ENCODE measurements at regions not wholly inside any gene's neighbourhood (a gene's known extent, or its start where the extent isn't known, plus 50 kb on each side); places are given as distances from the start of the nearest gene placed in this dataset.

GRCh38 chr11:23730307-23730998 lies 766.4 kb upstream of the LUZP2 start:
- Mint-ChIP-seq H3K4me3 (ENCODE audit: low read depth) (no peak overlapping the region), H3K27ac (no peak overlapping the region), H3K9me3 (ENCODE audit: low read depth) (peaks cover 6% of the 10 kb centered on the region), H3K4me1 (ENCODE audit: low read depth) (peaks cover 3% of the 10 kb centered on the region), H3K27me3 (no peaks in the 10 kb centered on the region), H3K36me3 (ENCODE audit: insufficient read depth) (no peaks in the 10 kb centered on the region)
- TF ChIP-seq, protein P1, sequence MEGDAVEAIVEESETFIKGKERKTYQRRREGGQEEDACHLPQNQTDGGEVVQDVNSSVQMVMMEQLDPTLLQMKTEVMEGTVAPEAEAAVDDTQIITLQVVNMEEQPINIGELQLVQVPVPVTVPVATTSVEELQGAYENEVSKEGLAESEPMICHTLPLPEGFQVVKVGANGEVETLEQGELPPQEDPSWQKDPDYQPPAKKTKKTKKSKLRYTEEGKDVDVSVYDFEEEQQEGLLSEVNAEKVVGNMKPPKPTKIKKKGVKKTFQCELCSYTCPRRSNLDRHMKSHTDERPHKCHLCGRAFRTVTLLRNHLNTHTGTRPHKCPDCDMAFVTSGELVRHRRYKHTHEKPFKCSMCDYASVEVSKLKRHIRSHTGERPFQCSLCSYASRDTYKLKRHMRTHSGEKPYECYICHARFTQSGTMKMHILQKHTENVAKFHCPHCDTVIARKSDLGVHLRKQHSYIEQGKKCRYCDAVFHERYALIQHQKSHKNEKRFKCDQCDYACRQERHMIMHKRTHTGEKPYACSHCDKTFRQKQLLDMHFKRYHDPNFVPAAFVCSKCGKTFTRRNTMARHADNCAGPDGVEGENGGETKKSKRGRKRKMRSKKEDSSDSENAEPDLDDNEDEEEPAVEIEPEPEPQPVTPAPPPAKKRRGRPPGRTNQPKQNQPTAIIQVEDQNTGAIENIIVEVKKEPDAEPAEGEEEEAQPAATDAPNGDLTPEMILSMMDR (IDR thresholded peaks at IDR 0.05; ENCODE audit: unreplicated experiment) = no peak
- DNase-seq (ENCODE audit: low spot score, unreplicated experiment) = no peak

- peaks cover 2% of the 10 kb centered on the region for H3K4me1 Mint-ChIP-seq (ENCODE audit: low read depth)
- TF ChIP-seq, protein P1 (IDR thresholded peaks at IDR 0.05; ENCODE audit: unreplicated experiment) = no peak
- H3K4me3 Mint-ChIP-seq (ENCODE audit: low read depth) = no peak overlapping the region
- no peak for DNase-seq (ENCODE audit: low spot score, unreplicated experiment)
- peak overlapping the region; percentile 70 for H3K27ac Mint-ChIP-seq
- no peaks in the 10 kb centered on the region for H3K27me3 Mint-ChIP-seq
- H3K9me3 Mint-ChIP-seq (ENCODE audit: low read depth) = peaks cover 6% of the 10 kb centered on the region
- no peaks in the 10 kb centered on the region for H3K36me3 Mint-ChIP-seq (ENCODE audit: insufficient read depth)
Measured at GRCh38 chr11:23732026-23732425, 764.8 kb upstream of the LUZP2 start.

DNA sequence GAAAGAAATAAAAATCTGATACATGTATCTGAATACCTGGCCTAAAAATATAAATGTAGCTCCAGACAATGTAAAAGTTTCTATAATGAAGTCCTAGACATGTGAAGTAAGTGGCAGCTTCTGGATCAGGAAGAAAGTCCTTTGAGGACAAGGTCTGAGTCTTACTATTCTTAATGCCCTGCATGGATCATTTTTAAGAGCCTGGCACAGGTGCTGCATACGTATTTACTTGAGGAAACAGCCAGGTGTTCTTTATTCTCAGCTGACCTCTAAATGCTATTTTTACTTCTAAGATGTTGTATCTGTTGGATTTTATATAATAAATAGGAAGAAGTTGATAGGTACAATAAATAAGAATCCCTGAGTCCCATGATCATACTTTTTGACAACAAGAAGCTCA lies 750.0 kb upstream of the LUZP2 start:
- no peaks in the 10 kb centered on the region for H3K4me1 Mint-ChIP-seq (ENCODE audit: low read depth)
- TF ChIP-seq, protein P1 (IDR thresholded peaks at IDR 0.05; ENCODE audit: unreplicated experiment) = no peak
- no peaks in the 10 kb centered on the region for H3K36me3 Mint-ChIP-seq (ENCODE audit: insufficient read depth)
- H3K4me3 Mint-ChIP-seq (ENCODE audit: low read depth) = no peak overlapping the region
- H3K9me3 Mint-ChIP-seq (ENCODE audit: low read depth) = peaks cover 3% of the 10 kb centered on the region
- no peak for DNase-seq (ENCODE audit: low spot score, unreplicated experiment)
- no peaks in the 10 kb centered on the region for H3K27me3 Mint-ChIP-seq
- H3K27ac Mint-ChIP-seq = no peak overlapping the region

GRCh38 chr11:23749762-23750430 lies 747.0 kb upstream of the LUZP2 start:
- Mint-ChIP-seq H3K36me3 (ENCODE audit: insufficient read depth) (no peaks in the 10 kb centered on the region), H3K4me3 (ENCODE audit: low read depth) (no peak overlapping the region), H3K27ac (no peak overlapping the region), H3K9me3 (ENCODE audit: low read depth) (no peaks in the 10 kb centered on the region), H3K27me3 (no peaks in the 10 kb centered on the region), H3K4me1 (ENCODE audit: low read depth) (peaks cover 1% of the 10 kb centered on the region)
- TF ChIP-seq, protein P1 (IDR thresholded peaks at IDR 0.05; ENCODE audit: unreplicated experiment) = no peak
- no peak for DNase-seq (ENCODE audit: low spot score, unreplicated experiment)

DNA sequence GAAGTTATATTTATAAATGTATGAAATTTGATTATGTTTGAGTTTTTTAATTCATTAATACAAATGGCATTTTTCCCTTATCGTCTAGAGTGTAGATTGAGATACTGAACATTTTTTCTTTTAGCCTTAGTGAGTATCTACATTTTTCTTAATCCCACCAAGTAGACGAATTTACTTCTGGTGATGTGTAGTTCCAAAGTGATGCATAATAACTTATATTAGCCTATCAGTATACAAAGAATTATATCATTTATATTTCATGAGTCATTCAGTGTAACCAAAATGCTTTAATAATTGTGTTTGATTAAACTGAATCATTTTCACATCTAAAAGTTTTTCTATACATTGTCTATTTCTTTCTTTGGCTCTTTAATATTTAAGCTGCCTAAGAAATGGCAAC lies 745.6 kb upstream of the LUZP2 start:
- no peaks in the 10 kb centered on the region for H3K36me3 Mint-ChIP-seq (ENCODE audit: insufficient read depth)
- no peaks in the 10 kb centered on the region for H3K27me3 Mint-ChIP-seq
- H3K4me3 Mint-ChIP-seq (ENCODE audit: low read depth) = no peak overlapping the region
- DNase-seq (ENCODE audit: low spot score, unreplicated experiment) = no peak
- peaks cover 1% of the 10 kb centered on the region for H3K4me1 Mint-ChIP-seq (ENCODE audit: low read depth)
- no peak overlapping the region for H3K27ac Mint-ChIP-seq
- H3K9me3 Mint-ChIP-seq (ENCODE audit: low read depth) = peaks cover 5% of the 10 kb centered on the region
- TF ChIP-seq, protein P1 (IDR thresholded peaks at IDR 0.05; ENCODE audit: unreplicated experiment) = no peak

Measured in progenitor cell of endocrine pancreas (in vitro differentiated cells).